Endothelial cell of umbilical vein (primary cell): ENCODE measurements at regions not wholly inside any gene's neighbourhood (a gene's known extent, or its start where the extent isn't known, plus 50 kb on each side); places are given as distances from the start of the nearest gene placed in this dataset.

ENCODE experiments used
- EZH2 ChIP-seq: IDR thresholded peaks from 2 replicates; pipeline ENCODE4 v1.6.1; 2012; ENCODE audit warnings: borderline replicate concordance, low read depth, mild to moderate bottlenecking, moderate library complexity, low read length, inconsistent platforms; ENCODE audit not compliant: severe bottlenecking
- FOS ChIP-seq: IDR thresholded peaks from 2 replicates; pipeline ENCODE4 v1.6.1; 2011; ENCODE audit warnings: mild to moderate bottlenecking, low read length, moderate library complexity, borderline replicate concordance; ENCODE audit not compliant: insufficient read depth
- JUN ChIP-seq: IDR thresholded peaks from 2 replicates; pipeline ENCODE4 v1.6.1; 2011; ENCODE audit warnings: borderline replicate concordance, low read depth; ENCODE audit not compliant: insufficient read length, insufficient read depth
- MYC ChIP-seq: IDR thresholded peaks from one replicate; pipeline ENCODE4 v1.6.1; 2011; ENCODE audit warnings: mild to moderate bottlenecking, low read depth, low read length
- POLR2A ChIP-seq: IDR thresholded peaks from 2 replicates; pipeline ENCODE4 v1.6.1; 2012; ENCODE audit warnings: low read depth, mild to moderate bottlenecking, control low read depth, low read length
- POLR2AphosphoS5 ChIP-seq: IDR thresholded peaks from 2 replicates; pipeline ENCODE4 v1.6.1; 2012; ENCODE audit warnings: low read depth, mild to moderate bottlenecking, control low read depth, low read length, moderate library complexity; ENCODE audit not compliant: insufficient read depth
- TF ChIP-seq, protein P1 (sequence below), 2 donors: IDR thresholded peaks; 1 replicate in 1 of 2; 2 replicates in 1 of 2; pipeline ENCODE4 v1.5.1; 2011; ENCODE audit warnings: low read length in 2 of 2, mild to moderate bottlenecking in 2 of 2, moderate library complexity in 2 of 2, control low read depth in 1 of 2, inconsistent platforms in 1 of 2, low read depth in 1 of 2; ENCODE audit not compliant: insufficient read depth in 1 of 2; ENCODE audit errors: extremely low read depth in 1 of 2
- TF ChIP-seq, protein P2 (sequence below): IDR thresholded peaks from 2 replicates; pipeline ENCODE4 v1.6.1; 2011; ENCODE audit not compliant: insufficient read depth, insufficient read length

GRCh38 chr16:60566901-60567300, 1469.3 kb downstream of the CDH8 start:
- no peak for TF ChIP-seq POLR2A
- no peak for TF ChIP-seq POLR2AphosphoS5
- TF ChIP-seq, protein P1, sequence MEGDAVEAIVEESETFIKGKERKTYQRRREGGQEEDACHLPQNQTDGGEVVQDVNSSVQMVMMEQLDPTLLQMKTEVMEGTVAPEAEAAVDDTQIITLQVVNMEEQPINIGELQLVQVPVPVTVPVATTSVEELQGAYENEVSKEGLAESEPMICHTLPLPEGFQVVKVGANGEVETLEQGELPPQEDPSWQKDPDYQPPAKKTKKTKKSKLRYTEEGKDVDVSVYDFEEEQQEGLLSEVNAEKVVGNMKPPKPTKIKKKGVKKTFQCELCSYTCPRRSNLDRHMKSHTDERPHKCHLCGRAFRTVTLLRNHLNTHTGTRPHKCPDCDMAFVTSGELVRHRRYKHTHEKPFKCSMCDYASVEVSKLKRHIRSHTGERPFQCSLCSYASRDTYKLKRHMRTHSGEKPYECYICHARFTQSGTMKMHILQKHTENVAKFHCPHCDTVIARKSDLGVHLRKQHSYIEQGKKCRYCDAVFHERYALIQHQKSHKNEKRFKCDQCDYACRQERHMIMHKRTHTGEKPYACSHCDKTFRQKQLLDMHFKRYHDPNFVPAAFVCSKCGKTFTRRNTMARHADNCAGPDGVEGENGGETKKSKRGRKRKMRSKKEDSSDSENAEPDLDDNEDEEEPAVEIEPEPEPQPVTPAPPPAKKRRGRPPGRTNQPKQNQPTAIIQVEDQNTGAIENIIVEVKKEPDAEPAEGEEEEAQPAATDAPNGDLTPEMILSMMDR (IDR thresholded peaks at IDR 0.05; ENCODE audit: extremely low read depth in 1 of 2, insufficient read depth in 1 of 2, low read depth in 1 of 2, low read length in 2 of 2), result no peak
- no peak for TF ChIP-seq EZH2
- no peak for TF ChIP-seq MYC
- TF ChIP-seq, protein P2, sequence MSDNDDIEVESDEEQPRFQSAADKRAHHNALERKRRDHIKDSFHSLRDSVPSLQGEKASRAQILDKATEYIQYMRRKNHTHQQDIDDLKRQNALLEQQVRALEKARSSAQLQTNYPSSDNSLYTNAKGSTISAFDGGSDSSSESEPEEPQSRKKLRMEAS, result no peak
- TF ChIP-seq JUN, result no peak
- TF ChIP-seq FOS, result no peak
